Muscle of leg (tissue), 3 donors: ENCODE measurements at regions not wholly inside any gene's neighbourhood (a gene's known extent, or its start where the extent isn't known, plus 50 kb on each side); places are given as distances from the start of the nearest gene placed in this dataset.

Experiments used
- DNase-seq: peaks from one replicate; pipeline ENCODE4 v3.0.0; 2013
- H3K27ac ChIP-seq: one replicate; pipeline ENCODE4 v1.5.1; 2013; ENCODE audit warnings: mild to moderate bottlenecking, low read length, control low read depth
- H3K27me3 ChIP-seq: one replicate; pipeline ENCODE4 v1.6.1; 2013; ENCODE audit warnings: low read length; ENCODE audit not compliant: control insufficient read depth, insufficient read depth
- H3K36me3 ChIP-seq: one replicate; pipeline ENCODE4 v1.6.1; 2013; ENCODE audit warnings: low read length; ENCODE audit not compliant: control insufficient read depth, insufficient read depth
- H3K4me1 ChIP-seq: one replicate; pipeline ENCODE4 v1.6.1; 2013; ENCODE audit warnings: low read length; ENCODE audit not compliant: control insufficient read depth, insufficient read depth
- H3K4me3 ChIP-seq: one replicate; pipeline ENCODE4 v1.5.1; 2013; ENCODE audit warnings: low read length, control low read depth
- H3K9me3 ChIP-seq: replicated peaks from 2 replicates; pipeline ENCODE4 v1.6.1; 2013; ENCODE audit warnings: low read depth, low read length; ENCODE audit not compliant: control insufficient read depth
- WGBS: methylation state at CpG from one replicate; pipeline ENCODE4 v1.1.5; 2013; ENCODE audit warnings: missing lambda C conversion rate; ENCODE audit not compliant: insufficient coverage; 5-methylcytosine and 5-hydroxymethylcytosine counted together

DNA sequence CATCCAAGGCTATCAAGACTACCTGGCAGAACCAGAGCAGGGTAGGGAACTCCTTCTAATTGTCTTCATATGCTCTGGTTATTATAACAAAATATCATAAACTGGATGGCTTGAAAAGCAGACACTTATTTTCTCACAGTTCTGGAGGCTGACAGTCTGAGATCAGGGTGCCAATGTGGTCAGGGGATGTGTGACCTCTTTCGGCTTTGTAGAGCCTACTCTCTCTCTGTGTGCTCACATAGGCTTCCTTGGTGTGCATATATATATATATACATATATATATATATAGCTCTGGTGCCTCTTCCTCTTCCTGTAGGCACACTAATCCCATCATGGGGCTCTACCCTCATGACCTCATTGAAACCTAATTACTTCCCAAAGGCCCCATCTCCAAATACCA lies 101.6 kb downstream of the ARL6IP6 start:
- Histone ChIP-seq H3K4me1 (no peaks in the 10 kb centered on the region), H3K4me3 (no peak overlapping the region), H3K27me3 (no peaks in the 10 kb centered on the region), H3K27ac (no peak overlapping the region), H3K9me3 (no peaks in the 10 kb centered on the region), H3K36me3 (no peaks in the 10 kb centered on the region)
- no peak for DNase-seq
- no CpG with 5 or more reads among the region's 1 CpG for WGBS

DNA sequence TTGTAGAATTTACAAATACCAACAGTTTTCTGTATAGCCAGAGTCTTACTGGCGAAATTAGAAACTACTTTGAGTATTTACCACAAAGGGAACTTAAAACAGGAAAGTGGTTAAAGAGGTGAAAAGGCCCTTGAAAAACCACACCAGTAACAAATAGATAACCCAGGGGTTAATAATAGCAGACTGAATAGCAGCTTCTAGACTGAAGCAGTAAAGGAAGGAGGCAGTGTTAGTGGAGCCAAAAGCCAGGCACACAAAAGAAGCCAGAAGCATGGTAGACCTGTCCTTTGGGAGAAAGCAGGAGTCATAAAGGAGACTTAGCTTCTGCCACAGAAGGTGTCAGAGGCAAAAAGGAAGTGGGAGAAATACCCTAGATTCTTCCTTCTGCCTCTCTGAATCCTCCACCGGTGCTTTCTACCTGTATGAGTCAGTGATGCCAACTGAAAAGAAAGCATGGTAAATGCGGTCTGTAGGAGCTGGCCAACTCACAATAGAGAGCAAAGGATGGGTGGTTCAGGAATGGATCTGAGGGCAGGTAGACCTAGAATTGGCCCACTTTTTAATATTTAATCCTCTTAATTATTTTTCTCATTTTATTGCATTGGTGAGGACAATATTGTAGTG lies 97.3 kb downstream of the ARL6IP6 start:
- peaks cover 2% of the 10 kb centered on the region for H3K27me3 ChIP-seq
- H3K36me3 ChIP-seq = no peaks in the 10 kb centered on the region
- no peaks in the 10 kb centered on the region for H3K4me1 ChIP-seq
- peaks cover 7% of the 10 kb centered on the region for H3K9me3 ChIP-seq
- no CpG with 5 or more reads among the region's 3 CpGs for WGBS
- no peak for DNase-seq
- no peak overlapping the region for H3K4me3 ChIP-seq
- H3K27ac ChIP-seq = no peak overlapping the region

DNA sequence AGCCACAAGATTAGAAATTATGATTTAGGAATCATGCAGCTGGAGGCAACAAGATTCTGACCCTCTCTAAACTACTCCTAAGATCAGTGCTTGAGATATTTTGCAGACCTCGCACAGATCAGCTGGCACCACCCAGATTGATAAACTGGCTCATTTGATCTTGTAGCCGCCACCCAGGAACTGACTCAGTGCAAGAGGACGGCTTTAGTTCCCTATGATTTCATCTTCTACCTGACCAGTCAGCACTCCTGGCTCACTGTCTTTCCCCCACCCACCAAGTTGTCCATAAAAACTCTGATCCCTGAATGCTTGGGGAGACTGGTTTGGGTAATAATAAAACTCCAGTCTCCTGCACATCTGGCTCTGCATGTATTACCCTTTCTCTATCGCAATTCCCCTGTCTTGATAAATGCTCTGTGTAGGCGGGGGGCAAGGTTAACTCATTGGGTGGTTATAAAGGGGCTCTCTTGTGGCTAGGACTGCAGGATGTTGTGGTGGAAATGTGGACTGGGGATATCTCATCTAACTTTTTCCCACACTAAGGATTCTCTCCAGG lies 96.1 kb downstream of the ARL6IP6 start:
- 84% methylated on average over 2 of the region's 5 CpGs for WGBS
- Histone ChIP-seq H3K4me3 (no peak overlapping the region), H3K9me3 (peaks cover 7% of the 10 kb centered on the region), H3K36me3 (no peaks in the 10 kb centered on the region), H3K27ac (no peak overlapping the region), H3K27me3 (peaks cover 2% of the 10 kb centered on the region), H3K4me1 (no peaks in the 10 kb centered on the region)
- DNase-seq = no peak

DNA sequence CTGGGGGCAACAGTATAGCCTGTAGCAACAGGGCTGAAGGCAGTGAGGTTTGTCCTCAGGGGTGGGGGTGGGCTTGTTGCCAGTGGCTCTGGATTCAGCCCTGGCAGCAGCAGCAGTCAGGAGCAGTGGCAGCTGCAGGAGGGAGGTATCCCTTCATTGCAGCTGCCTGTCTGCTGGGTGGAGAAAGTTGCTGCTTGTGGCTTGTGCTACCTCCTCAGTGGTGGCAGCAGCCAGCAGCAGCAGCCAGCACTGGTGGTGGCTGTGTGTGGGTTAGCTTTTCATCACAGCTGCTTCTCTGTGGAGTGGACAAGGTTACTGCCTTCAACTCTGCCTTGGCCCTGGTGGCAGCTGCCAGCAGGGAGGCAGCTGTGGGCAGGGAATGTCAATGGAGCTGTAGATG lies 94.9 kb downstream of the ARL6IP6 start:
- H3K4me3 ChIP-seq = no peak overlapping the region
- H3K4me1 ChIP-seq = no peaks in the 10 kb centered on the region
- peaks cover 7% of the 10 kb centered on the region for H3K9me3 ChIP-seq
- DNase-seq = peak; percentile 10
- H3K27ac ChIP-seq = no peak overlapping the region
- peaks cover 2% of the 10 kb centered on the region for H3K27me3 ChIP-seq
- no peaks in the 10 kb centered on the region for H3K36me3 ChIP-seq
